DND-41 (cell line): ENCODE measurements at regions not wholly inside any gene's neighbourhood (a gene's known extent, or its start where the extent isn't known, plus 50 kb on each side); places are given as distances from the start of the nearest gene placed in this dataset.

Experiments used
- ATAC-seq: fragments of 200-7000 bp; cut with Tn5 transposase; 3 replicates; pipeline ENCODE4 v1.9.1; 2021; ENCODE audit warnings: low read depth; ENCODE audit not compliant: insufficient read depth
- DNase-seq: peaks from one replicate; pipeline ENCODE4 v3.0.0-alpha.2; 2020
- H2AFZ ChIP-seq: 2 replicates; pipeline ENCODE4 v1.6.0; 2012; ENCODE audit warnings: low read depth, low read length
- H3K27ac ChIP-seq: 2 replicates; pipeline ENCODE4 v1.5.1; 2012; ENCODE audit warnings: low read length, inconsistent platforms
- H3K27me3 ChIP-seq: fragments of 200-600 bp; sonication (generic); 2 replicates; pipeline ENCODE4 v1.6.0; 2012; ENCODE audit warnings: low read length, mild to moderate bottlenecking, inconsistent platforms; ENCODE audit not compliant: insufficient read depth, poor library complexity
- H3K36me3 ChIP-seq: 2 replicates; pipeline ENCODE4 v1.5.1; 2012; ENCODE audit warnings: low read length, inconsistent platforms; ENCODE audit not compliant: insufficient read depth
- H3K4me1 ChIP-seq: 2 replicates; pipeline ENCODE4 v1.5.1; 2012; ENCODE audit warnings: mild to moderate bottlenecking, low read length; ENCODE audit not compliant: insufficient read depth
- H3K4me2 ChIP-seq: 2 replicates; pipeline ENCODE4 v1.6.0; 2012; ENCODE audit warnings: mild to moderate bottlenecking, moderate library complexity, low read length, inconsistent platforms; ENCODE audit not compliant: insufficient read depth
- H3K4me3 ChIP-seq, 2 experiments: fragments of 200-600 bp in 1 of 2; shearing (Covaris generic) in 1 of 2; 2 replicates each; pipeline ENCODE4 v1.5.1; 2012 to 2016; ENCODE audit warnings: inconsistent platforms in 2 of 2, low read length in 2 of 2, mild to moderate bottlenecking in 2 of 2, low read depth in 1 of 2, moderate library complexity in 1 of 2
- H3K79me2 ChIP-seq: 2 replicates; pipeline ENCODE4 v1.6.0; 2012; ENCODE audit warnings: low read length, inconsistent platforms; ENCODE audit not compliant: insufficient read depth
- H3K9ac ChIP-seq: 2 replicates; pipeline ENCODE4 v1.6.0; 2012; ENCODE audit warnings: low read depth, mild to moderate bottlenecking, inconsistent platforms, low read length, moderate library complexity
- H3K9me3 ChIP-seq: 2 replicates; pipeline ENCODE4 v1.5.1; 2012; ENCODE audit warnings: low read length, moderate library complexity, mild to moderate bottlenecking, inconsistent platforms; ENCODE audit not compliant: insufficient read depth, severe bottlenecking
- H4K20me1 ChIP-seq: 2 replicates; pipeline ENCODE4 v1.6.0; 2012; ENCODE audit warnings: low read length; ENCODE audit not compliant: insufficient read depth
- EZH2 ChIP-seq: IDR thresholded peaks from 3 replicates; pipeline ENCODE4 v1.6.1; 2012; ENCODE audit warnings: borderline replicate concordance, low read depth, mild to moderate bottlenecking, moderate library complexity, low read length, inconsistent platforms; ENCODE audit not compliant: severe bottlenecking
- TF ChIP-seq, protein P1 (sequence below): IDR thresholded peaks from 2 replicates; pipeline ENCODE4 v1.5.1; 2012; ENCODE audit warnings: borderline replicate concordance, low read length, moderate library complexity, mild to moderate bottlenecking; ENCODE audit not compliant: poor library complexity, severe bottlenecking; ENCODE audit errors: extremely low read depth

DNA sequence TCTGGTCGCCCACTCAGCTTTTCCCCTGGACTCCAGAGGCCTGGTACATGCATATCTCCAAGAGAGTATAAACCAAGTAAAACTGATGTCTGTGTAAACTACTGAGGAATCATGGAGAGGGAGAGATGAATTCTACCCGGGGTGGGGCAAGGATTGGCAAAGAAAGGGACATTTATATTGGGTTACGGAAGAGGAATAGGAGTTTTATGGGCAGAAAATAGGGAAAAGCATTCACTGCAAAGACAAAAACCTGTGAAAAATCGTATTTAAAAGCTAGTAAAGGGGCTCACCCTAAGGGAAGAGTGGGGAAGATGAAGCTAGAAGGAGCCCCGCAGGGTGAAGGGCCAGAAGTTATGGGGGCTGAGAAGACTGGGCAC, 248.0 kb upstream of the KLF4 start:
- Histone ChIP-seq H3K9ac (no peak overlapping the region), H3K79me2 (no peaks in the 10 kb centered on the region), H3K36me3 (no peaks in the 10 kb centered on the region), H3K27ac (no peak overlapping the region), H3K4me3 (no peak overlapping the region), H3K9me3 (no peaks in the 10 kb centered on the region), H3K27me3 (no peaks in the 10 kb centered on the region), H2AFZ (no peak overlapping the region), H3K4me2 (no peak overlapping the region), H4K20me1 (no peaks in the 10 kb centered on the region), H3K4me1 (no peaks in the 10 kb centered on the region)
- TF ChIP-seq, protein P1, sequence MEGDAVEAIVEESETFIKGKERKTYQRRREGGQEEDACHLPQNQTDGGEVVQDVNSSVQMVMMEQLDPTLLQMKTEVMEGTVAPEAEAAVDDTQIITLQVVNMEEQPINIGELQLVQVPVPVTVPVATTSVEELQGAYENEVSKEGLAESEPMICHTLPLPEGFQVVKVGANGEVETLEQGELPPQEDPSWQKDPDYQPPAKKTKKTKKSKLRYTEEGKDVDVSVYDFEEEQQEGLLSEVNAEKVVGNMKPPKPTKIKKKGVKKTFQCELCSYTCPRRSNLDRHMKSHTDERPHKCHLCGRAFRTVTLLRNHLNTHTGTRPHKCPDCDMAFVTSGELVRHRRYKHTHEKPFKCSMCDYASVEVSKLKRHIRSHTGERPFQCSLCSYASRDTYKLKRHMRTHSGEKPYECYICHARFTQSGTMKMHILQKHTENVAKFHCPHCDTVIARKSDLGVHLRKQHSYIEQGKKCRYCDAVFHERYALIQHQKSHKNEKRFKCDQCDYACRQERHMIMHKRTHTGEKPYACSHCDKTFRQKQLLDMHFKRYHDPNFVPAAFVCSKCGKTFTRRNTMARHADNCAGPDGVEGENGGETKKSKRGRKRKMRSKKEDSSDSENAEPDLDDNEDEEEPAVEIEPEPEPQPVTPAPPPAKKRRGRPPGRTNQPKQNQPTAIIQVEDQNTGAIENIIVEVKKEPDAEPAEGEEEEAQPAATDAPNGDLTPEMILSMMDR, result no peak
- no peak for TF ChIP-seq EZH2
- ATAC-seq (no peak), DNase-seq (no peak)

DNA sequence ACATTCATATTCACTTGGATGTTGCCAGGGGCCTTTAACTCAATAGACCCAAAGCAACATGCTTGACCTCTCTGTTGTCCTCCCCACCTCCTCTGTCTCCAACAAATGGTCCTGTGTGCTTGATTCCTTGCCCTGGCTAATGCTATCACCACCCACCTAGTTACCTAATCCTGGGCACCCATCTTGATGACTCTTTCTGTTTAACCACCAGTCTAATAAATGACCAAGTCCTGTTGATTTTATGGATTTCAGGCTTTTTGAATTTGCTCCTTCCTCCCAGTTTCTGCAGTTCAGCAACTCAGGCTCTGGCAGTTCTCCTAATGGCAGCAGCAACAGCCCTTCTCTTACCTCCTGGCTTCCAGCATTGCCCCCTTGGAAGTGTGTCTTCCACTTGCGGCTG, 246.3 kb upstream of the KLF4 start:
- Histone ChIP-seq H2AFZ (no peak overlapping the region), H3K79me2 (no peaks in the 10 kb centered on the region), H3K4me2 (no peak overlapping the region), H3K27me3 (no peaks in the 10 kb centered on the region), H3K9ac (no peak overlapping the region), H3K36me3 (no peaks in the 10 kb centered on the region), H3K27ac (no peak overlapping the region), H3K4me1 (no peaks in the 10 kb centered on the region), H3K9me3 (no peaks in the 10 kb centered on the region), H4K20me1 (no peaks in the 10 kb centered on the region), H3K4me3 (no peak overlapping the region)
- DNase-seq, result no peak
- TF ChIP-seq EZH2, result no peak
- TF ChIP-seq, protein P1, result no peak
- ATAC-seq, result no peak

DNA sequence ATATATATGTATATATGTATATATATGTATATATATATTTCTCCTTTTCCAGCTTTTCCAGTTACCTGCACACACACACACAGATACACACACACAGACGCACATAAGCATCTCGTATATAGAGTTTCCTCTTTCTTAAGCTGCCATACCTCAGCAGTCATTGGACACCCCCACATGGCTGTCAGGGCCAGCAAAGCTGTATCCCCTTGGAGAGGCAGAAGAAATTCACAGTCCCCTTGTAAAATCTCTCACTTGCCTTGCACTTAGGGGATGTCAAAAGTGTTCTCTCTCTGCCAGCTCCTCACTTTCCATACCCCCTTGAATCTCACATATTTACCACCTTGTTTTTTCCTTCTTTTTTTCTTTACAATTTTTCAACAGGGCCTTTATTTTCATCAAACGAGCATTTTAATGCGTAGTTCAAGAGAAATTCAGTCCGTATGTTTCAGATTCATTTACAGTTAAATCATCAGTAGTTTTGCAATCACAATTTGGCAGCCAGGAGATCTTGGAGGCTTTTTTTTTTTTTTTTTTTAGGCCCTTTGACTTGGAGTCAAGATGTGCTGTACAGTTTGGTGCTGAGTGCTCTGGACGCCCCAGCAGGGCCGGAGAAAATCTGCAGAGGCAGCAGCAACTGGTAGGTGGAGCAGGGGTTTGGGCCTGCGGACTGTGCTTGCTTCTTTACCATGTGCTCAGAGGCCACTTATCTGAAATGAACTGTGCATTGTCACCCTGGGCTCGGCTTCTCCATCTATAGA, 244.9 kb upstream of the KLF4 start:
- Histone ChIP-seq H2AFZ (no peak overlapping the region), H3K9me3 (no peaks in the 10 kb centered on the region), H3K9ac (no peak overlapping the region), H3K4me3 (no peak overlapping the region), H3K36me3 (no peaks in the 10 kb centered on the region), H3K4me1 (no peaks in the 10 kb centered on the region), H3K27ac (no peak overlapping the region), H3K4me2 (no peak overlapping the region), H4K20me1 (no peaks in the 10 kb centered on the region), H3K27me3 (no peaks in the 10 kb centered on the region), H3K79me2 (no peaks in the 10 kb centered on the region)
- TF ChIP-seq EZH2, result no peak
- TF ChIP-seq, protein P1, result no peak
- ATAC-seq (no peak), DNase-seq (no peak)
